ENCODE measurements at regions not wholly inside any gene's neighbourhood (a gene's known extent, or its start where the extent isn't known, plus 50 kb on each side); places are given as distances from the start of the nearest gene placed in this dataset.

DNA sequence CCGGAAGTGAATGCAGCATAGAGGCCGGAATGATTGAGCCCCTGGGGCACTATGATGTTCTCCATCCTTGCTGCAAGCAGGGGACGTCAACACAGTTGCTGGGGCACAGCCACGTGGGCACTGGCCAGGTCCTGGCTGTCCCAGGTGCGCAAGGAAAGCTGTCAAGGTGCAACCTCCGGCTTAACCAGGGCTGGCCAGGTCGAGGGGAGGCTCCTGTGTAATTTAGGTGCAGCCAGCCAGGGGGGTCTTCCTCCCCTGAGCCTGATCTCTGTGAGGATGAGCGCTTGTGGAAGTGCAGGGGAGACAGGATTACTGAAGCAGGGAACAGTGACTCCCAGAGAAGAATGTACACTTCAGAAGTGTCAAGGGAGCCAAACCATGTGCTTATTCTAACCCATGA, 852.8 kb upstream of the TMEM132C start:
- no peak for DNase-seq (ENCODE audit: low spot score)

DNA sequence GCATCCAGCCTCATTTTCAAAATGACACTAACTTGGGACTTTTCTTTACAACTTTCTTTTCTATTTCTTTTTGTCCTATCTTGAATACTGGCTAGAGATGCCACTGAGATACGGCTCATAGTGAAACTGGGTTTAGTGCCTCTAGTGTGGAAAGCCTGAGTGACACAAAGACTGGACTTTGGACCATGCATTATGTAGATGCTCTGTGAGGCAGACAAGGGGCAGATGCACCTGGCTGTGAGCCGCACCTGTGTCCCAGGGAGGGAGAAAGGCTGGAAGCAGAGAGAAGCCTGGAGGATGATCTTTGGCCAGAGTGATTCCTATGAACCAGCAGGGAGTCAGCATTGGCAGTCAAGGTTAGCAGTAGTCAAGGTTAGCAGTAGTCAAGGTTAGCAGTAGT, 852.3 kb upstream of the TMEM132C start:
- DNase-seq (ENCODE audit: low spot score): no peak

DNA sequence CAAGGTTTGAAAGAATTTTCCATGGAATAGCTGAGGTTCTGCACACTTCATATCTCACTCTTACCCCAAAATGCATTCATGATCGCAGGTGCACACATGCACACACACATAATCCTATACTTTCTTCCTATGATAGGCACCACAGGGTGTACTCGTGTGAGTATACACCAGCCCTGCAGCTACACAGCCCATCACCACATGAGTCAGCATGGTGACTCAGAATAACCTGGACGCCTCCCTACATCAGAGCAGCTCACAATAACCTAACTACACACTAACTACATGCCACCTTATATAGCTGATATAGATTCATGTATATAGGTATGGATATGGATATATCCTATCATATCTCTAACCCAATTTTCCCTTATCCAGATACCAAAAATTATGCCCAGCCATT, 850.2 kb upstream of the TMEM132C start:
- DNase-seq (ENCODE audit: low spot score): peak; percentile 32

- no peak for DNase-seq (ENCODE audit: low spot score)
Observed at GRCh38 chr12:127419111-127419510, 847.9 kb upstream of the TMEM132C start.

GRCh38 chr12:127421614-127422013, 845.4 kb upstream of the TMEM132C start:
- DNase-seq (ENCODE audit: low spot score): no peak

DNA sequence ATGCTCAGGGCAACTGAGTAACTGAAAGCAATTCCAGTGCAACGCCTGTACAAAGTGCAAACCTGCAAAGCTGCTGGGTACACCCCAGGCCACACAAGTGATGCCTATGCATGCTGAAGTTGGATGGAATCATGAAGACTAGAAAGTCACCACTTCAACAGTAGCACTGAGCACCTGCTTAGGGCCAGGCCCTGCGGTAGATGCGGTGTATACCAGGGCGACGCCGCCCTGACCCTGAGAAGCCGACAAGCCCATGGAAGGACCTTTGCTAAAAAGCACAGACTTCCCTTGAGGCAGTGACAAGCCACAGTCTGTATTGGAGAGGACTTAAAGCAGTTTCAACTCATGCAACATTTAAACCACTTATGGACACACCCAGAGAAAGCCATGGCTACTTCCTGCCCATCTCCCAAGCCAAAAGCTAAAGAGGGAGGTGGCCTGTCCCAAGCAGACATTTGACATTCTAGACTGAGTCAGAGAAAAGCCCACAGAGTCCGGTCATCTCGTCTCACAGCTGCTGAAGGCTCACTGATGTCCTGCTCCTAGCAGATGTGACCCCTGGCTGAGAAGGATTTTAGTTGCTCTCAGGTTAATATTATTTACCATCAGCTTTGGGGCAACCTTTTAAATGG, 843.9 kb upstream of the TMEM132C start:
- peak; percentile 18 for DNase-seq (ENCODE audit: low spot score)

GRCh38 chr12:127425474-127425873, 841.5 kb upstream of the TMEM132C start:
- DNase-seq (ENCODE audit: low spot score): no peak

- no peak for DNase-seq (ENCODE audit: low spot score)
Observed at GRCh38 chr12:127428420-127428819, 838.5 kb upstream of the TMEM132C start.

DNA sequence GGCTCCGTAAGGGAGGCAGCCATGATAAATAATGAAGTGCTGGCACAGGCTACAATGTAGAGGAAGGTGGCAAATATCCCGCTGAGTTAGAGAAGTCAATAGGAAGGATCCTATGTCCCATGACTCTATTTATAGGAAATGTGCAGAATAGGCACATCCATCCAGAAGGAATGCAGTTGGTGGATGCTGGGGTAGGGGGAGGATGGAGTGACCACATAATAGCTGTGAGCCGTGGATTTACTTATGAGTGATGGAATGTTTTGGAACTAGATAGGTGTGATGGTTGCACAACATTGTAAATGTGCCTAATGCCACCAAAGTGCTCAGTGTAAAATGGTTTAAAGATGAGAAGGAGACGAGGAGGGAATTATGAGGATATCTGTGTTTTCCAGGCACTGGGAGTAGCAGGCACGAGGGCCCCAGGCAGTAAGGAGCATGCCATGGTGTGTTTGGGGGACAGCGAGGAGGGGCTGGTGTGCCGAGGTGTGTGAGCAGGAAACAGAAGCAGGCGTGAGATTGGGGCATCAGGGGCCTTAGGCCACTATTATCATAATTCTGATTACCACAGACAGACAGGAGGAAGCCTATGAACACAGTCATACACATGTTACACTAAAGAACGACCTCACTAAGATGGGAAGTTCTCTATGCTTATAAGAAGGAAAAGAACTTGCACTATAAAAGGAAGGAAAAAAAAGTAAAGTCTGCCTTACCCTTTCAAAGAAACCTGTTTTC, 837.3 kb upstream of the TMEM132C start:
- no peak for DNase-seq (ENCODE audit: low spot score)

DNA sequence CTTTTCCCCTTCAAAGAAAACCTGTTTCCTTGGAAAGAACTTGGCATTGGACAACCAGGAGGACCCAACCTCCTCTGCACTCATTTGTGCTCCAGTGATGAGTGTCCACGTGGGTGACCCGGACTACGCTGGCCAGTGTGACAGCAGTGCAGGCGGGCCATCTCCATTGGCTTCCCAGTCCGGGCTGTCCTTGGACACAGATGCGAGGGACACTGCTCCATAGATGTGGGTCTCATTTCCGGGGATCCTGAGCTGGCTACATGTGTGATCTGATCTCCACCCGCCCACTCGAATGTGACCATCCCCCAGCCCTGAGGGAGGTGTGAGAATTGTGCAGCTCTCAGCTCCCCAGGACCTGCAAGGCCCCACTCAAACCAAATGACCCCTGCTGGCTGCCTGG, 836.6 kb upstream of the TMEM132C start:
- DNase-seq (ENCODE audit: low spot score): no peak

DNA sequence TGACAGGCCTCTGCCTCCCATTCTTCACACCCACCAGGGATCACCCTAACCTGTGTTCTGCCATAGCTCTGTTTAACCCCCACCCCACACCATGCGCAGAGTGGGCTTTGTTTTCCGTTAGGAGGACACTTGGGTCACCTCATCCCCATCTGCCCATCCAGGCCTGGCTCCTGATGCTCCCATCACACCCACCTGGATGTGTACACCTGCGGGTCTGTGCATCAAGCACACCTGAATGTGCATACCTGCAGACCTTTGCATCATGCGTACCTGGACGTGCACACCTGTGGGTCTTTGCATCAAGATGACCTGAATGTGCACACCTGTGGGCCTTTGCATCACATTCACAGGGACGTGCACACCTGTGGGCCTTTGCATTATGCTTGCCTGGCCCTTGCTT, 835.8 kb upstream of the TMEM132C start:
- no peak for DNase-seq (ENCODE audit: low spot score)

- no peak for DNase-seq (ENCODE audit: low spot score)
Observed at GRCh38 chr12:127431594-127431993, 835.4 kb upstream of the TMEM132C start.

GRCh38 chr12:127435439-127435838, 831.5 kb upstream of the TMEM132C start:
- DNase-seq (ENCODE audit: low spot score): no peak

DNA sequence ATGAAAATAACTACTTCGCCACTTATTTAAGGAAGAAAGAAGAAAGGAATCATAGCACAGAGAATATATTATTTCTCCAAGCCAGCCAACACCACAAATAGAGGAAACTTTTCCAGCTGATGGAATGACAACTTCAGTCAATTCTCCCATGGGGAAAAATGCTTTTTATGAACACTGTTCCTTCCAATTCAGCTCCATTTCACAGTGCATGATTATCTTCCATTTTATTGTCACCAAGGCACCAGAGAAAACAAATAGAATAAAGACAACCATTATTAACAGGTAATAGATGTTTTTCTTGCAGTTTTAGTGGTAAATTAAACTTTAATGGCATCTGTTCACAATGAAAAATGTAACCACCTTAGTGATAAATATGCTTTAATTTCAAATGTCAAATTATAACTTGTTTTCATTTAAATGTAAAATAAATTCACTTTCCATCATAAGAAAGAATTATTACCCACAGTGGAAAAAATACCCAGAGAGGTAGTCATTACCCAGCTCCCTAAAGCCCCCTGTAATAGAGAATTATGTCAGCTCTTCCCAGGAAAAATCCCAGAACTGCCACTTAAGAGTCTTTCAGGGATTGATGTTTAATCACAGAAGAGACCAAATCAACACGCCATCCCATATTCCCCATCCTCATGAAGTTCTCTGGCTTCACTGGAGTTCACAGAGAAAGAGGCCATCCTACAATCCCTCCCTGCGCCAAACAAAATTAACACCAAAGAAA, 828.3 kb upstream of the TMEM132C start:
- no peak for DNase-seq (ENCODE audit: low spot score)

GRCh38 chr12:127445581-127446139, 821.3 kb upstream of the TMEM132C start:
- no peak for DNase-seq (ENCODE audit: low spot score)

DNA sequence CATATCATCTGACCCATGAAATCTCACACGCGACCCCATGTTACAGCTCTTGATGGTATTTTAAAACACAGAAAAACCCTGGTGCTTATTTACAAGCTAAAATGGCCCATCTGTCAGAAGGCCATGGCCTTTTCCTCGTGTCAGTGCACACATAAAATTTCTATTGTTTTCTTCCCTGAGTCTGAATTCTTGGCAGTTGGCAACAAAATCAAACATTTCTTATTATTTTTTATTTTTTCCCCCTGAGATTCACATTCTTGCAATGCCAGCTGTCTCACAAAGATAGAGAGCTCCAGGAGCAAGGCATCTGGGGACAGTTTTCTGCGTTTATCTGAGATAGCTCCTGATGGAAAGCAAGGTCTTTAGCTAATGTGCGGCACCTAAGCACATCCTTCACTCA, 818.1 kb upstream of the TMEM132C start:
- no peak for DNase-seq (ENCODE audit: low spot score)

DNA sequence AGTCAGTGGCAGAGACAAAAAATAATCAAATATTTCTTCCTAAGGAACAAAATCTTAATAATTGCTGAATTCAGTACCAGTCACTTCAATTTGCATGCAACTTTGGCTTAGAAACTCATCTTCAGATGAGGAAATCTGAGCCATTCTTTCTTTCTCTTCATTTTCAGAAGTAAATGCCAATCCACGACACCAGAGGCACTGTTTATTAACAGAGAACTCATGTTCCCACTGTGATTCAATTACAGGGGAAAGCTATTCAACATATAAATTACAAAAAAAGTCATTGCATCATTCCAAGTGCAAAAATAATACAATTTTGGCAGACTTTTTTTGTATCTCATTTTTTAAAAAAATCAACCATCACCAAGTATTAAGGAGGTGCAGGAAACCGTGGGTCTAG, 816.1 kb upstream of the TMEM132C start:
- no peak for DNase-seq (ENCODE audit: low spot score)

DNA sequence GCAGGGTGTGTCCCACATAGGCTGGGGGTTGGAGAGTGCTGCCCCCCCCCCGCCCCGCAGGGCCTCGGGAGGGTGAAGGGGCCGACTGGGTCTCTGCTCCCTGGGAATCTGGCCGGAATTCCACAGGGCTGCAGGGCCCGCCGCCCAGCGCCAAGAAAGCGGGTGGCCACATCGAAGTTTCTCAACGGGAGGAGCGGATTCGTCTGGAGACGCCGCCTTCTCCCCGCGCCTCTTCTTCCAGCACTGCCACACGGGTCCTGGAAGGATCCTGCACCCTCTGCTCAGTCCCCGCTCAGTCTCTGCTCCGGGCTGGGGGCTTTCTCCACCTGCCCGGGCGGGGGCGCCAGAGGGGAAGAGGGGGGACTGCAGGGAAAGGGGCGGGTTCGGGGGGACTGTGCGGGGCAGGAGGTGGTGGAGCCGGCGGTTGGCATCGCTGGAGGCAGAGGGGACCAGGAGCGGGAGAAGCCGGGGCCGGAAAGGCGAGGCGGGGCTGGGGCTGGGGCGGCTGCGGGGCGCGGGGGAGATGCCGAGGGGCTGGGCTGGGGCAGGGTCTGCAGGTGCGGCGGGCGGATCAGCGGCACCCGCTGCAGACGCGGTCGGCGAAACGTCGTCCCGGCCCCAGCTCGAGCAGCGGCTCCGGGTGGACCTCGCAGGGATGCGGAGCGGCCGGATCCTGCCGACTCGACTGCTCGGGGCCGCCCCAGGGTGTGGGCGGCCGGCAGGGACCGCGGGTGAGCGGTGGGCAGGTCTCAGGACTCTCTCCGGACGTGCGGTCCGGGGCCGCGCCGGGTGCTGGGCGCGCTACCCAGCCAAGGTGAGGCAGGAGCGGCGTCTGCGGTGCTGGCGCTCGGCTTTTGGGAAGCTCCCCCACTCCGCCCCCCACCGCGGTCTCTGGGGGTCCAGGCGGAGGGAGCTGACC, 811.4 kb upstream of the TMEM132C start:
- DNase-seq (ENCODE audit: low spot score): peak; percentile 54

GRCh38 chr12:127457726-127458125, 809.2 kb upstream of the TMEM132C start:
- DNase-seq (ENCODE audit: low spot score): no peak

GRCh38 chr12:127459166-127459565, 807.8 kb upstream of the TMEM132C start:
- DNase-seq (ENCODE audit: low spot score): peak; percentile 15

GRCh38 chr12:127459687-127460086, 807.3 kb upstream of the TMEM132C start:
- no peak for DNase-seq (ENCODE audit: low spot score)

GRCh38 chr12:127463237-127463636, 803.7 kb upstream of the TMEM132C start:
- no peak for DNase-seq (ENCODE audit: low spot score)

Measured in AG08395 (cell line).